IMR-90 (cell line): ENCODE measurements at regions not wholly inside any gene's neighbourhood (a gene's known extent, or its start where the extent isn't known, plus 50 kb on each side); places are given as distances from the start of the nearest gene placed in this dataset.

Experiments
- ATAC-seq: fragments of 200-7000 bp; cut with Tn5 transposase; 2 replicates; pipeline ENCODE4 v1.9.1; 2020; ENCODE audit warnings: low read depth, mild to moderate bottlenecking, moderate library complexity
- BruUV-seq: library from RNA; stranded (reverse); fragments of 400-500 nt; replicated peaks from 2 replicates; lab custom pipeline; 2021; lab: Mats Ljungman, UMichigan
- CTCF ChIA-PET: fragments of 300-600 bp; formaldehyde crosslinking; extraction: SDS; loops from one replicate; lab custom pipeline; 2021; ENCODE audit warnings: antibody characterized with exemption; lab: Yijun Ruan, JAX
- POLR2A ChIA-PET: fragments of 300-600 bp; sonication (Branson Sonifier 250); formaldehyde crosslinking; loops from one replicate; lab custom pipeline; 2022; ENCODE audit warnings: antibody characterized with exemption; ENCODE audit not compliant: unreplicated experiment; lab: Charles Lee
- DNase-seq: peaks from one replicate; pipeline ENCODE4 v3.0.0; 2013
- H2AFZ ChIP-seq: replicated peaks from 2 replicates; pipeline ENCODE3; 2013; ENCODE audit warnings: low read length, mild to moderate bottlenecking; ENCODE audit not compliant: poor library complexity
- H2AK5ac ChIP-seq: 2 replicates; pipeline ENCODE4 v1.6.1; 2013; ENCODE audit warnings: low read depth, low read length, inconsistent platforms
- H2AK9ac ChIP-seq: replicated peaks from 2 replicates; pipeline ENCODE3; 2013; ENCODE audit warnings: mild to moderate bottlenecking, low read depth, low read length, moderate library complexity; ENCODE audit not compliant: poor library complexity
- H2BK120ac ChIP-seq: 2 replicates; pipeline ENCODE4 v1.6.1; 2013; ENCODE audit warnings: low read depth, low read length, inconsistent platforms
- H2BK15ac ChIP-seq: 3 replicates; pipeline ENCODE4 v1.6.1; 2013; ENCODE audit warnings: low read depth, low read length, inconsistent platforms
- H2BK20ac ChIP-seq: 2 replicates; pipeline ENCODE4 v1.6.1; 2013; ENCODE audit warnings: low read depth, mild to moderate bottlenecking, inconsistent platforms, low read length, moderate library complexity
- H2BK5ac ChIP-seq: 2 replicates; pipeline ENCODE4 v1.6.1; 2013; ENCODE audit warnings: mild to moderate bottlenecking, low read depth, low read length, inconsistent platforms; ENCODE audit not compliant: poor library complexity, severe bottlenecking
- H3K14ac ChIP-seq: replicated peaks from 2 replicates; pipeline ENCODE4 v1.6.1; 2013; ENCODE audit warnings: low read depth, low read length, inconsistent platforms
- H3K18ac ChIP-seq: 2 replicates; pipeline ENCODE4 v1.6.1; 2013; ENCODE audit warnings: low read depth, low read length, control low read depth
- H3K23ac ChIP-seq: 2 replicates; pipeline ENCODE4 v1.6.1; 2013; ENCODE audit warnings: low read depth, low read length, inconsistent platforms
- H3K27ac ChIP-seq: 2 replicates; pipeline ENCODE4 v1.5.1; 2013; ENCODE audit warnings: mild to moderate bottlenecking, control low read depth, low read length; ENCODE audit not compliant: insufficient read depth
- H3K27me3 ChIP-seq: 2 replicates; pipeline ENCODE4 v1.6.1; 2013; ENCODE audit warnings: low read length; ENCODE audit not compliant: control insufficient read depth, insufficient read depth
- H3K36me3 ChIP-seq: 2 replicates; pipeline ENCODE4 v1.6.1; 2013; ENCODE audit warnings: low read length, mixed read lengths; ENCODE audit not compliant: control insufficient read depth, insufficient read depth
- H3K4ac ChIP-seq: 2 replicates; pipeline ENCODE4 v1.6.1; 2013; ENCODE audit warnings: low read depth, low read length, inconsistent platforms
- H3K4me1 ChIP-seq: 2 replicates; pipeline ENCODE4 v1.6.1; 2013; ENCODE audit warnings: low read length, mixed read lengths; ENCODE audit not compliant: control insufficient read depth, insufficient read depth
- H3K4me2 ChIP-seq: 2 replicates; pipeline ENCODE4 v1.6.1; 2013; ENCODE audit warnings: low read depth, mild to moderate bottlenecking, control low read depth, low read length, moderate library complexity
- H3K4me3 ChIP-seq: 2 replicates; pipeline ENCODE4 v1.5.1; 2013; ENCODE audit warnings: low read depth, mild to moderate bottlenecking, control low read depth, low read length, moderate library complexity; ENCODE audit not compliant: insufficient read depth
- H3K56ac ChIP-seq: 2 replicates; pipeline ENCODE4 v1.6.1; 2013; ENCODE audit warnings: low read length, inconsistent platforms; ENCODE audit not compliant: insufficient read depth; ENCODE audit errors: extremely low read depth
- H3K79me1 ChIP-seq, 2 experiments: 2 replicates each; pipeline ENCODE4 v1.6.1; 2013; ENCODE audit warnings: low read length in 2 of 2, inconsistent platforms in 1 of 2, low read depth in 1 of 2
- H3K9ac ChIP-seq: 2 replicates; pipeline ENCODE4 v1.6.1; 2013; ENCODE audit warnings: low read depth, low read length, control low read depth
- H3K9me1 ChIP-seq: 2 replicates; pipeline ENCODE4 v1.6.1; 2013; ENCODE audit warnings: low read length, inconsistent platforms; ENCODE audit not compliant: insufficient read depth
- H3K9me3 ChIP-seq: 2 replicates; pipeline ENCODE4 v1.6.1; 2013; ENCODE audit warnings: low read length; ENCODE audit not compliant: control insufficient read depth, insufficient read depth
- H4K20me1 ChIP-seq: 2 replicates; pipeline ENCODE4 v1.6.1; 2013; ENCODE audit warnings: low read length, inconsistent platforms; ENCODE audit not compliant: insufficient read depth
- H4K5ac ChIP-seq: 2 replicates; pipeline ENCODE4 v1.6.1; 2013; ENCODE audit warnings: mild to moderate bottlenecking, low read depth, low read length, control low read depth
- H4K8ac ChIP-seq, 2 experiments: 2 replicates each; pipeline ENCODE4 v1.6.1; 2013; ENCODE audit warnings: low read depth in 2 of 2, low read length in 2 of 2, control low read depth in 1 of 2, inconsistent platforms in 1 of 2
- H4K91ac ChIP-seq: 2 replicates; pipeline ENCODE4 v1.6.1; 2013; ENCODE audit warnings: low read depth, low read length, inconsistent platforms; ENCODE audit not compliant: insufficient read depth
- BHLHE40 ChIP-seq: fragments of 150-350 bp; IDR thresholded peaks from 2 replicates; pipeline ENCODE4 v1.6.1; 2016; ENCODE audit warnings: mild to moderate bottlenecking, low read depth, low read length
- CEBPB ChIP-seq: IDR thresholded peaks from 2 replicates; pipeline ENCODE4 v1.6.1; 2012; ENCODE audit warnings: low read depth, low read length, improper control_type of control experiment
- CHD1 ChIP-seq: IDR thresholded peaks from 2 replicates; pipeline ENCODE4 v1.6.1; 2012; ENCODE audit warnings: low read depth, low read length, improper control_type of control experiment
- CTCF ChIP-seq: conservative IDR thresholded peaks from 2 replicates; pipeline ENCODE4 v1.5.1; 2012; ENCODE audit warnings: mild to moderate bottlenecking, low read depth, low read length, improper control_type of control experiment
- ELK1 ChIP-seq: fragments of 150-350 bp; IDR thresholded peaks from 2 replicates; pipeline ENCODE4 v1.6.1; 2016; ENCODE audit warnings: low read depth, mild to moderate bottlenecking, low read length, moderate library complexity, borderline replicate concordance
- FOS ChIP-seq: fragments of 150-350 bp; IDR thresholded peaks from 2 replicates; pipeline ENCODE4 v1.6.1; 2016; ENCODE audit warnings: low read depth, low read length
- MAFK ChIP-seq: IDR thresholded peaks from 2 replicates; pipeline ENCODE4 v1.6.1; 2012; ENCODE audit warnings: low read depth, low read length, improper control_type of control experiment
- MAZ ChIP-seq: IDR thresholded peaks from 2 replicates; pipeline ENCODE4 v1.6.1; 2012; ENCODE audit warnings: low read depth, mild to moderate bottlenecking, low read length, improper control_type of control experiment, moderate library complexity, borderline replicate concordance
- MXI1 ChIP-seq: IDR thresholded peaks from 2 replicates; pipeline ENCODE4 v1.6.1; 2012; ENCODE audit warnings: low read depth, mild to moderate bottlenecking, low read length, moderate library complexity, borderline replicate concordance
- NFE2L2 ChIP-seq: fragments of 150-350 bp; IDR thresholded peaks from 2 replicates; pipeline ENCODE4 v1.6.1; 2016; ENCODE audit warnings: low read depth, mild to moderate bottlenecking, low read length
- POLR2A ChIP-seq: IDR thresholded peaks from 2 replicates; pipeline ENCODE4 v1.6.1; 2012; ENCODE audit warnings: mild to moderate bottlenecking, low read depth, low read length
- RAD21 ChIP-seq: IDR thresholded peaks from 2 replicates; pipeline ENCODE4 v1.6.1; 2012; ENCODE audit warnings: low read length, improper control_type of control experiment
- RCOR1 ChIP-seq: IDR thresholded peaks from 2 replicates; pipeline ENCODE4 v1.6.1; 2012; ENCODE audit warnings: mild to moderate bottlenecking, low read length, improper control_type of control experiment; ENCODE audit not compliant: insufficient replicate concordance
- RFX5 ChIP-seq: IDR thresholded peaks from 2 replicates; pipeline ENCODE4 v1.8.0; 2012; ENCODE audit warnings: low read depth, mild to moderate bottlenecking, low read length, moderate library complexity
- SMC3 ChIP-seq: fragments of 150-350 bp; IDR thresholded peaks from 2 replicates; pipeline ENCODE4 v1.6.1; 2016; ENCODE audit warnings: low read depth, mild to moderate bottlenecking, antibody characterized with exemption, low read length, moderate library complexity
- USF2 ChIP-seq: fragments of 150-350 bp; IDR thresholded peaks from 2 replicates; pipeline ENCODE4 v1.6.1; 2017; ENCODE audit warnings: mild to moderate bottlenecking, antibody characterized with exemption, low read length, low read depth
- WGBS, 2 experiments: methylation state at CpG; one replicate each; pipeline versions ENCODE4 v1.1.5 to v1.1.7; 2013; ENCODE audit warnings: missing lambda C conversion rate in 2 of 2; ENCODE audit not compliant: insufficient read length in 1 of 2; ENCODE audit errors: extremely low coverage in 2 of 2; 5-methylcytosine and 5-hydroxymethylcytosine counted together
- dilution Hi-C: fragments of 300-500 bp; cut with HindIII; formaldehyde crosslinking; loops from one replicate; pipeline ENCODE4 v1.14.3; 2018; ENCODE audit warnings: low sequenced_read_pairs; ENCODE audit not compliant: unreplicated experiment
- in situ Hi-C: fragments of 300-500 bp; cut with MboI; formaldehyde crosslinking; loops from 3 replicates; pipeline ENCODE4 v1.14.3; 2019; ENCODE audit warnings: low sequenced_read_pairs, inconsistent platforms, mixed read lengths
- intact Hi-C: fragments of 100-400 bp; cut with micrococcal nuclease; formaldehyde crosslinking; loops from 2 replicates; pipeline ENCODE4 v1.10.0; 2022

- BruUV-seq = no TSS peak
- no peak overlapping the region for H3K4ac ChIP-seq
- H3K27ac ChIP-seq = no peak overlapping the region
- no peak overlapping the region for H2BK20ac ChIP-seq
- H3K4me2 ChIP-seq = no peak overlapping the region
- no peak overlapping the region for H3K9ac ChIP-seq
- H4K20me1 ChIP-seq = no peaks in the 10 kb centered on the region
- H3K27me3 ChIP-seq = no peaks in the 10 kb centered on the region
- H3K9me1 ChIP-seq = no peaks in the 10 kb centered on the region
- no peak overlapping the region for H3K23ac ChIP-seq
- ATAC-seq (no peak), DNase-seq (no peak)
- no peaks in the 10 kb centered on the region for H3K4me1 ChIP-seq
- TF ChIP-seq MXI1 = no peak
- TF ChIP-seq MAFK = no peak
- TF ChIP-seq RAD21 = no peak
- TF ChIP-seq POLR2A = no peak
- TF ChIP-seq CHD1 = no peak
- TF ChIP-seq FOS = no peak
- TF ChIP-seq NFE2L2 = no peak
- TF ChIP-seq CEBPB = no peak
- no peak for TF ChIP-seq BHLHE40
- TF ChIP-seq SMC3 = no peak
- no peak for TF ChIP-seq CTCF
- TF ChIP-seq RCOR1 = no peak
- TF ChIP-seq ELK1 = no peak
- no peak for TF ChIP-seq USF2
- TF ChIP-seq MAZ = no peak
- no peak for TF ChIP-seq RFX5
- H4K5ac ChIP-seq = no peak overlapping the region
- ChIA-PET POLR2A (no interaction called here), CTCF (interaction anchor here (0.6 kb wide), 1 partner anchor 216 kb away, joined by 3 read pairs; no protein-coding TSS in a partner anchor)
- H2AFZ ChIP-seq = no peak overlapping the region
- no peak overlapping the region for H3K4me3 ChIP-seq
- H2AK5ac ChIP-seq = no peak overlapping the region
- H3K9me3 ChIP-seq = no peaks in the 10 kb centered on the region
- no peaks in the 10 kb centered on the region for H3K79me1 ChIP-seq
- H3K36me3 ChIP-seq = no peaks in the 10 kb centered on the region
- no peak overlapping the region for H2AK9ac ChIP-seq
- H2BK120ac ChIP-seq = no peak overlapping the region
- dilution Hi-C loops = no loop called here
- H2BK15ac ChIP-seq = no peak overlapping the region
- no peak overlapping the region for H4K91ac ChIP-seq
- WGBS, 2 experiments = no CpG with 5 or more reads among the region's 3 CpGs
- in situ Hi-C loops = no loop called here
- H3K18ac ChIP-seq = no peak overlapping the region
- no peak overlapping the region for H2BK5ac ChIP-seq
- no peak overlapping the region for H3K14ac ChIP-seq
- intact Hi-C loops = no loop called here
- H4K8ac ChIP-seq = no peak overlapping the region
- no peak overlapping the region for H3K56ac ChIP-seq
Observed at GRCh38 chr2:16828828-16829160, 163.2 kb upstream of the CYRIA start.
